ENCODE measurements at regions not wholly inside any gene's neighbourhood (a gene's known extent, or its start where the extent isn't known, plus 50 kb on each side); places are given as distances from the start of the nearest gene placed in this dataset.
A peak's percentile ranks its signal among the peaks of the same experiment; 100 is the strongest.

DNA sequence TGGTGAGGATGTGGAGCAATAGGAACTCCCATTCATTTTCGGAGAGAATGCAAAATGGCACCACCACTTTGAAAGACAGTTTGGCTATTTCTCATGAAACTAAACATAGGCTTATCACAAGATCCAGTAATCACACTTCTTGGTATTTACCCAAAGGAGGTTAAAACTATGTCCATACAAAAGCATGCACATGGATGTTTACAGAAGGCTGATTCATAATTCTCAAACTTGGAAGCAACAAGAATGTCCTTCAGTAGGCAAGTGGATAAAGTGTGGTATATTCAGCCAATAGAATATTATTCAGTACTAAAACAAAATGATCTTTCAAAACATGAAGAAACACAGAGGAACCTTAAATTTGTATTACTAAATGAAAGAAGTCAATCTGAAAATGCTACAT lies 440.6 kb downstream of the FBXO15 start:
- TF ChIP-seq, protein P1, sequence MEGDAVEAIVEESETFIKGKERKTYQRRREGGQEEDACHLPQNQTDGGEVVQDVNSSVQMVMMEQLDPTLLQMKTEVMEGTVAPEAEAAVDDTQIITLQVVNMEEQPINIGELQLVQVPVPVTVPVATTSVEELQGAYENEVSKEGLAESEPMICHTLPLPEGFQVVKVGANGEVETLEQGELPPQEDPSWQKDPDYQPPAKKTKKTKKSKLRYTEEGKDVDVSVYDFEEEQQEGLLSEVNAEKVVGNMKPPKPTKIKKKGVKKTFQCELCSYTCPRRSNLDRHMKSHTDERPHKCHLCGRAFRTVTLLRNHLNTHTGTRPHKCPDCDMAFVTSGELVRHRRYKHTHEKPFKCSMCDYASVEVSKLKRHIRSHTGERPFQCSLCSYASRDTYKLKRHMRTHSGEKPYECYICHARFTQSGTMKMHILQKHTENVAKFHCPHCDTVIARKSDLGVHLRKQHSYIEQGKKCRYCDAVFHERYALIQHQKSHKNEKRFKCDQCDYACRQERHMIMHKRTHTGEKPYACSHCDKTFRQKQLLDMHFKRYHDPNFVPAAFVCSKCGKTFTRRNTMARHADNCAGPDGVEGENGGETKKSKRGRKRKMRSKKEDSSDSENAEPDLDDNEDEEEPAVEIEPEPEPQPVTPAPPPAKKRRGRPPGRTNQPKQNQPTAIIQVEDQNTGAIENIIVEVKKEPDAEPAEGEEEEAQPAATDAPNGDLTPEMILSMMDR (IDR thresholded peaks at IDR 0.05), result no peak
- DNase-seq (ENCODE audit: low spot score) (no peak), ATAC-seq (ENCODE audit: low FRiP score) (no peak)

DNA sequence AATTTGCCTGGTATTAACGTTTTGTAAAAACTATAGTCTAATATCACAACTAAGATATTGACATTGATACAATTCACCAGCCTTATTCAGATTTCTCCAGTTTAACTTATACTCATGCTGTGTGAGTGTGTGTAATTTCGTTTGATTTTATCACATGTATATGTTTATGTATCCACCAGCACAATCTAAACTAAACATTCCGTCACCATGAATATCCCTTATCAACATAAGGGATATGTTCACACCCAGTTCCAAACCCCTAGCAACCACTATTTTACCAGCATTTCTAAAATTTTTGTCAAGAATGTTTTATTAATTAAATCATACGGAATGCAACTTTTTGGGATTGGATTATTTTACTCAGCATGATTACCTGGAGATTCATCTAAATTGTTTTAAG lies 450.3 kb downstream of the FBXO15 start:
- no peak for ATAC-seq (ENCODE audit: low FRiP score)
- no peak for DNase-seq (ENCODE audit: low spot score)
- TF ChIP-seq, protein P1 (IDR thresholded peaks at IDR 0.05), result no peak

DNA sequence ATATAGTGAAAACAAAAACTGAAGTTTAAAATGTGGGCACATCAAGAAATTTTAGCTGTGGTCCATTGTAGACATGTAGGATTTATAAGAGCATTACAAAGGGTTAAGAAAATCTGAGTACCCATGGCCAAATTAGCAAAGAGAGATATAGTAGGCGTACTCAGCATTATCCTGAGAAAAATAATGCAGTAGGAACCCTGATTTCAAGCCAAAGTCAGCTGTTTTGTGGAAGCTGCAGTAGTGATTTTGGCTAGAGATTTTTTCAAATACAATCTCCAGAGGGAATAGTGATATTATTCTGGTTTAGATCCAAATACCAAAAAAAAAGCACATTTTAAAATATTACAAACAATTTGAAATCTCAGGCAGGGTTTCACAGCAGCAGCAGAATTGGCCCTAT lies 450.9 kb downstream of the FBXO15 start:
- TF ChIP-seq, protein P1 (IDR thresholded peaks at IDR 0.05), result no peak
- DNase-seq (ENCODE audit: low spot score) (no peak), ATAC-seq (ENCODE audit: low FRiP score) (no peak)

DNA sequence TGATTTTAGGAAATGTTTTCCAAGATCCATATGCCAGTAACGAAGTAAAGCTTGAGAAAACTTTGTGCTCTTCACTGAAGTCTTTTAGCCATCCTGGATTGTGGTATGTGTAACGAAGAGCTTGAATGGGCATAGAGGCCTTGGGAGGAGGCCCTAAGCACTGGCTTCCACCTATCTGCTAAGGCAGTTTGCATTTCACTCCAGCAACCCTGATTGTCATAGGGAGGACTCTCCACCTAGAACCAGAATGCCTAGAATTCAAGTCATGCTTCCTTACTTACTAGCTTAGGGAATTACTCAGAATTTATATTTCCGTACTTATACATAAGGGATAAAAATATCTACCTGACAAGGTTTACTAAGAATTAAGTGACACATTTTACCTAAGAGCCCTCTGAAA lies 451.5 kb downstream of the FBXO15 start:
- no peak for DNase-seq (ENCODE audit: low spot score)
- TF ChIP-seq, protein P1 (IDR thresholded peaks at IDR 0.05), result no peak
- ATAC-seq (ENCODE audit: low FRiP score), result no peak

DNA sequence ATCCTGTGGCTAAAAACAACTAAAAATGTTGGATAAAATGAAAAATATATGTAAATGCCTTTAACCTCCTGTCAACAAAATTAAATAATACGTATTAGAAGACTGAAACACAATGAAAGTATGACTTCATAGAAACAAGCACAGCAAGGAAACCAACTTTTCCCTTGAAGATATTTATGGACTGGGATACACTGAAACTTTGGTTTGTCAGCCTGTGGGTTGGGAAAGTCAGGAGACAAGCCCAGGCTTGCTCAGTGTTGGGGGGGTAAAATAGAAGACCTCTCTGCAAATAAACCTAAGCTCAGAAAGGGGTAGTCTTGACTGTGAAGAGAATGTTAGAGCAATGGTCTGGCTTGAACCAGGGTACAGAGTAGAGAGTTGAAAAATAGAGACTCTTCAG lies 454.5 kb downstream of the FBXO15 start:
- DNase-seq (ENCODE audit: low spot score) (no peak), ATAC-seq (ENCODE audit: low FRiP score) (no peak)
- TF ChIP-seq, protein P1 (IDR thresholded peaks at IDR 0.05), result no peak

DNA sequence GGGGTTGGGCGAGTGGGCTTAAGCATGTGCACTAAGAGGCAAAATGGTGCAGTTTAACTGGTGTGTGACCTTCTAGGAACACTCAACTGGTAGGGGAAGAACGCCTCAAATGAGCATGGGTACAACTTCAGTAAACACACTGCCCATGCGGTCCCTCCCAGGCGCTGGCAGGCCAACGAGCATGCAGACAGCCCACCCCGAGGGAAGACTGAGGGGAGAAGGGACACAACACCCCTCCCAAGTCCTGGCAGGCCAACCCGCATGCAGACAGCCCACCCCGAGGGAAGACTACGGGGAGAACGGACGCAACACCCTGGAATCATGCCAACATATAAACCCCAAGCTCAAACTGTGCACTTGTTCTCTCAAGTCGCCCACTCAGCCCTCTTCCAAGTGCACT lies 456.0 kb downstream of the FBXO15 start:
- DNase-seq (ENCODE audit: low spot score) (no peak), ATAC-seq (ENCODE audit: low FRiP score) (no peak)
- TF ChIP-seq, protein P1 (IDR thresholded peaks at IDR 0.05), result no peak

DNA sequence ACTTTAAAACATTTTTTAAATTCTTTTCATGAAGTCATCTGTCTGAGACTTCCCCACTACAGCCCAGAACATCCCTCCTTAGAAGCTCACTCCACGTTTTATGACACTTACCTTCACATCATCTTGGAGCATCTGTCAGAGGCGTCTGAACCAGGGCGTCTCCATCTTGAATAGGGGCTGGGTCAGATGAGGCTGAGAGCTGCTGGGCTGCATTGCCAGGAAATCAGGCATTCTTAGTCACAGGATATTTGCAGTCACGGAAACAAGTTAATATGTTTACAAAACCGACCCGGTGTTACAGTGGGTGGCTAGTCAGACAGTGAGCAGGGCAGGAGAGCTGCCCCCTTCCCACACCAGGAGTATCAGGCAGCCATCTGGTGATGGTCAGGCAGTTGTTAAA lies 456.5 kb downstream of the FBXO15 start:
- DNase-seq (ENCODE audit: low spot score) (no peak), ATAC-seq (ENCODE audit: low FRiP score) (peak; percentile 42)
- TF ChIP-seq, protein P1 (IDR thresholded peaks at IDR 0.05), result no peak

Data from omental fat pad (tissue), 3 donors.